Osteocyte (in vitro differentiated cells): ENCODE measurements at regions not wholly inside any gene's neighbourhood (a gene's known extent, or its start where the extent isn't known, plus 50 kb on each side); places are given as distances from the start of the nearest gene placed in this dataset.

ENCODE experiments used
- DNase-seq: peaks from one replicate; pipeline ENCODE4 v3.0.0; 2021; ENCODE audit warnings: mixed read lengths; ENCODE audit not compliant: unreplicated experiment; ENCODE audit errors: extremely low spot score
- H3K27ac Mint-ChIP-seq: one replicate; pipeline ENCODE4 v1.8.0; 2021; ENCODE audit warnings: mild to moderate bottlenecking, mixed read lengths; ENCODE audit not compliant: unreplicated experiment
- H3K27me3 Mint-ChIP-seq: one replicate; pipeline ENCODE4 v1.8.0; 2021; ENCODE audit warnings: mixed read lengths; ENCODE audit not compliant: unreplicated experiment
- H3K36me3 Mint-ChIP-seq: one replicate; pipeline ENCODE4 v1.8.0; 2021; ENCODE audit warnings: mixed read lengths; ENCODE audit not compliant: unreplicated experiment
- H3K4me1 Mint-ChIP-seq: one replicate; pipeline ENCODE4 v1.8.0; 2021; ENCODE audit warnings: mixed read lengths; ENCODE audit not compliant: unreplicated experiment
- H3K4me3 Mint-ChIP-seq: one replicate; pipeline ENCODE4 v1.8.0; 2021; ENCODE audit warnings: mild to moderate bottlenecking, moderate library complexity, mixed read lengths; ENCODE audit not compliant: unreplicated experiment
- H3K9me3 Mint-ChIP-seq: one replicate; pipeline ENCODE4 v1.8.0; 2021; ENCODE audit warnings: mixed read lengths; ENCODE audit not compliant: unreplicated experiment
- CTCF ChIP-seq: fragments of 200-600 bp; sonication (generic); IDR thresholded peaks from 2 replicates; pipeline ENCODE4 v1.5.0; 2021; ENCODE audit warnings: antibody characterized with exemption, mild to moderate bottlenecking, moderate library complexity

GRCh38 chr21:27315373-27315772 lies 348.5 kb upstream of the ADAMTS5 start:
- Mint-ChIP-seq H3K27ac (no peak overlapping the region), H3K4me1 (peaks cover 9% of the 10 kb centered on the region), H3K27me3 (no peaks in the 10 kb centered on the region), H3K4me3 (no peak overlapping the region), H3K9me3 (peaks cover 36% of the 10 kb centered on the region), H3K36me3 (peaks cover 5% of the 10 kb centered on the region)
- DNase-seq: no peak
- no peak for TF ChIP-seq CTCF

GRCh38 chr21:27314131-27314530 lies 347.2 kb upstream of the ADAMTS5 start:
- H3K4me1 Mint-ChIP-seq: peaks cover 15% of the 10 kb centered on the region
- no peak for TF ChIP-seq CTCF
- H3K27me3 Mint-ChIP-seq: no peaks in the 10 kb centered on the region
- H3K27ac Mint-ChIP-seq: peak overlapping the region; percentile 8
- no peak overlapping the region for H3K4me3 Mint-ChIP-seq
- peaks cover 5% of the 10 kb centered on the region for H3K36me3 Mint-ChIP-seq
- no peak for DNase-seq
- H3K9me3 Mint-ChIP-seq: peaks cover 32% of the 10 kb centered on the region

GRCh38 chr21:27306791-27307775 lies 340.2 kb upstream of the ADAMTS5 start:
- Mint-ChIP-seq H3K4me3 (no peak overlapping the region), H3K27ac (no peak overlapping the region), H3K27me3 (no peaks in the 10 kb centered on the region), H3K36me3 (no peaks in the 10 kb centered on the region), H3K4me1 (peaks cover 25% of the 10 kb centered on the region), H3K9me3 (peaks cover 14% of the 10 kb centered on the region)
- no peak for DNase-seq
- no peak for TF ChIP-seq CTCF

- Mint-ChIP-seq H3K4me1 (peaks cover 25% of the 10 kb centered on the region), H3K4me3 (no peak overlapping the region), H3K27me3 (no peaks in the 10 kb centered on the region)
Observed at GRCh38 chr21:27306206-27306605, 339.3 kb upstream of the ADAMTS5 start.

More at GRCh38 chr21:27306206-27306605, 339.3 kb upstream of the ADAMTS5 start:
- no peak for TF ChIP-seq CTCF
- Mint-ChIP-seq H3K36me3 (no peaks in the 10 kb centered on the region), H3K27ac (no peak overlapping the region), H3K9me3 (peaks cover 7% of the 10 kb centered on the region)
- no peak for DNase-seq
